ENCODE measurements at regions not wholly inside any gene's neighbourhood (a gene's known extent, or its start where the extent isn't known, plus 50 kb on each side); places are given as distances from the start of the nearest gene placed in this dataset.

DNA sequence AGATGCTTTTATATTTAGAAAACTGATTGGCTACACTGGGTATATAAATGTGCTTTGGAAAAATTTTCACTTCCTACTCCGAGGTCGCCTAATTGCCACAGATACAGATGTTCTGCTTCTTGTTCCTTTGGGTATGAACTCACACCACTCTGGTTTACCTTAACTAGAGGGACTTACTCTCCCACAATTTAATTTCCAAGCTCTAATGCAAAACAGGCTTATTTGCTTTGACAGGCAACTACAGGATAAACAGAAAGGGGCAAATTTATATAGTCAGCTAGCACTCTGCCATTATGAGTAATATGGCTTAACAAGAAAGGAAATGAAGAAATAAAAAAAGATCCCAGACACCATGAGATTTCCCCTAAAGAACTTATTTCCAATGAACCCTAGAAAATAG, 156.9 kb upstream of the ZFP64 start:
- TF ChIP-seq, protein P1, sequence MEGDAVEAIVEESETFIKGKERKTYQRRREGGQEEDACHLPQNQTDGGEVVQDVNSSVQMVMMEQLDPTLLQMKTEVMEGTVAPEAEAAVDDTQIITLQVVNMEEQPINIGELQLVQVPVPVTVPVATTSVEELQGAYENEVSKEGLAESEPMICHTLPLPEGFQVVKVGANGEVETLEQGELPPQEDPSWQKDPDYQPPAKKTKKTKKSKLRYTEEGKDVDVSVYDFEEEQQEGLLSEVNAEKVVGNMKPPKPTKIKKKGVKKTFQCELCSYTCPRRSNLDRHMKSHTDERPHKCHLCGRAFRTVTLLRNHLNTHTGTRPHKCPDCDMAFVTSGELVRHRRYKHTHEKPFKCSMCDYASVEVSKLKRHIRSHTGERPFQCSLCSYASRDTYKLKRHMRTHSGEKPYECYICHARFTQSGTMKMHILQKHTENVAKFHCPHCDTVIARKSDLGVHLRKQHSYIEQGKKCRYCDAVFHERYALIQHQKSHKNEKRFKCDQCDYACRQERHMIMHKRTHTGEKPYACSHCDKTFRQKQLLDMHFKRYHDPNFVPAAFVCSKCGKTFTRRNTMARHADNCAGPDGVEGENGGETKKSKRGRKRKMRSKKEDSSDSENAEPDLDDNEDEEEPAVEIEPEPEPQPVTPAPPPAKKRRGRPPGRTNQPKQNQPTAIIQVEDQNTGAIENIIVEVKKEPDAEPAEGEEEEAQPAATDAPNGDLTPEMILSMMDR (conservative IDR thresholded peaks at IDR 0.05): no peak
- no peak overlapping the region for H3K27ac ChIP-seq

DNA sequence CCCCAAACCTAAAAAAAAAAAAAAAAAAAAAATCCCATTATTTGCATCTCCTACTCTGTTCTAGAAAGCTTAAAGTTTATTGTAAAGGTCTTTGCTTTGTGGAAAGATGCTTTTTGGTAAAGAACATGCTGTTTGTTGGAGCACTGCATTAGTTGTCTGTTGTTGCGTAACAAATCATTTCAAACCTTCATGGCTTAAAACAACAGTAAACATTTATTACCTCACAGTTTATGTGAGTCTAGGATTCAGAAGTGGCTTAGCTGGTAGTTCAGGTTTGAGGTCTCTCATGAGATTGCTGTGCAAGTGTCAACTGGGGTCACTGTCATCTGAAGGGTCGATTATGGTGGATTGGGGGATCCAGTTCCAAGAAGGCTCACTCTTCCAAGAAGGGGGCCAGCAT, 155.2 kb upstream of the ZFP64 start:
- TF ChIP-seq, protein P1 (conservative IDR thresholded peaks at IDR 0.05): no peak

DNA sequence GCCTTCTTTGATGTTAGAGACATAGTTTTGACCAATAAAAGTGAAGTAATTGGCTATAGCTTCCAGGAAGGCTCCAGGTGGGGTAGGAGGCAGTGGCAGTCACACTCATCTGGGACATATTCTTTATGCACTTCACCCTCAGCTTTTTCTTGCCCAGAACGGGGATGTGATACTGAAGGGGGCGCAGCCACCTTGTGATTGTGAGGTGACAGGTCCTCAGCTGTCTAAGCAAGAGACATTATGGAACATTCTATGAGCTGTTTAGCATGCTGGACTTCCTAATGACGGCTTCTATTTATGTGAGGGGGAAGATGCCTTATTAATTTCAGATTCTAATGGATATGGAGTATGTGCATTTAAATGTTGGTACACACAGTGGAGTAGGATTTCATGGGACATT, 151.3 kb upstream of the ZFP64 start:
- H3K27ac ChIP-seq: no peak overlapping the region
- TF ChIP-seq, protein P1 (conservative IDR thresholded peaks at IDR 0.05): no peak

More for the DNA sequence above, 155.2 kb upstream of the ZFP64 start:
- no peak overlapping the region for H3K27ac ChIP-seq

DNA sequence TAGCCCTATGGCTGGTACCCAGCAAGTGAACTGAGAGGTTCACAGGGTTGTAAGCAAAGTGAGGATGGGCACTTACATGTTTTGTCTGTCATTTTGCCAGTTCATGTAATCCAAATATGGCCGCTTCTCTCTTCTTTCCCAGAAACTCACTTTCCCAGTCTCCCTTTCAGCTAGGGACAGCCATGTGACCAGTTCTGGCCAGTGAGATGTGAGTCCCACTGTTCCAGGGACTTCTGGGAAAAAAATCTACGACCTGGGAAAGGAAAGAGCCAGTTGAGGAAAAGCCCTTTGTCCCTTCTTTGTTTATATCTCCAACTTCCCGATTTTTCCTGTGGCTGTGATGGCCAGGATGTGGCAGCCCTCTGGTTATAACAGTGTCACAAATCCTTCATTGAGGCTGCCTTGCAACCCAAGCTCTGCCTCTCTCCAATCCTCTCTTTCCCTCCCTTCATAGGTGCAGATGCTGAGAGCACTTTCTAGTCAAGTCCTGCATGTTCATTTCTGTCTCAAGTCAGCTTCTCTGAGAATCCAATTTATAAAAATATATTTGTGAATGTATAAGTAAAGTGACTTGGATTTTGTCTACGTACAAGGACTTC, 148.6 kb upstream of the ZFP64 start:
- no peak overlapping the region for H3K27ac ChIP-seq
- TF ChIP-seq, protein P1 (conservative IDR thresholded peaks at IDR 0.05): no peak

DNA sequence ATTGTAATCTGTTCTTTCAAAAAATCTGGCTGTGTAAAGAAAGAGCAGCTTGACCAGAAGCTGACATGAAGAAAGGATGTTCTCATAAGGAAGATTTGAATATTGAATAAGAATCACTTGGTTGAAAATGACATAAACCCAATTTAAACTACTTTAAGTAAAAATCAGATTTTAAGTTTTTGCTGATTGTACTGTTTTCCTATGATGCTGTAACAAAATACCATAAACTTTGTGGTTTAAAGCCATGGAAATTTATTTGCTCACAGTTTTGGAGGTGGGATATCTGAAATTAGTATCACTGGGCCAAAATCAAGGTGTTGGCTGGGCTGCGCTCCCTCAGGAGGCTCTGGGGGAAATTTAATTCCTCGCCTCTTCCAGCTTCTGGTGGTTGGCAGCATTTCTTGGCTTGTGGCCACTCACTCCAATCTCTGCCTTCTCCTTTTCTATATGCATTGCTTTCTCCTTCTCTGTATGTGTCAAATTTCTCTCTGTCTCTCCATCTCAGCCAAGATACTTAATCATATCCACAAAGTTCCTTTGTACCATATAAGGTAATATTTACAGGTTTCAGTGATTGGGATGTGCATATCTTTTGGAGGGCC, 141.2 kb upstream of the ZFP64 start:
- H3K27ac ChIP-seq: no peak overlapping the region
- TF ChIP-seq, protein P1 (conservative IDR thresholded peaks at IDR 0.05): no peak

DNA sequence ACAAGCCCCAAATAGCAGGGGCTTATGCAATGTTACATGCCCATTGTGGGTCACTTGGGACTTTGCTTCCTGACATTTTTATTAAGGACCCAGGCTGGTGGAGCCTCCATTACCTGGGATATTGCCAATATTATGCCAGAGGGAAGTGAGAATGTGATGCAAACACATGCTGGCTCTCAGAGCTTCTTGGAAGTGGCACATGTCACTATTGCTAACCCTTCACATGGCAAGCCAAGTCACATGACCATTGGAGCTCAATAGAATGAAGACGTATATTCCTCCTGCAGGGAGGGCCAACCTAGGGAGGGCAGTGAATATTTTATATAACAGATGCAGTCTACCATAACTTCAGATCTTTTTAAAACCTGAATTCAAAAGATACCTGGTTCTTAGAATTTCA, 140.7 kb upstream of the ZFP64 start:
- TF ChIP-seq, protein P1 (conservative IDR thresholded peaks at IDR 0.05): no peak

DNA sequence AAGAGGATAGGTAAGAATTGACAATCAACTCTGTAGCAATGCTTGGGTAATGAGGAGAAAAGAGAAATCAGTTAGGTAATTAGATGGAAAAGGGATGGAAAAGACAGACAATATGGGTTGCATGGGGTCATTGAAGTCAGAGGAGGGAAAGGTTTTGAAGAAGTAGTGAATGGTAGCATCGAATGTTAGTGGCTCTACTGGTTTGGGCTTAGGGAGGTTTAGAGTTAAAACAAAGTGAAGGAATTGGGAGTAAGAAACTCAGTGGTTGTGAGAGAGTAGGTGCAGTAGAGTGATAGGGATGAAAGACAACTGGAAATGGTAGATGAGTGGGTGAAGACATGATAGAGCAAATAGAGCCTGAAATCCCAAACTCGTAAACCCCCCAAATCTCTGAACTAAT, 140.1 kb upstream of the ZFP64 start:
- TF ChIP-seq, protein P1 (conservative IDR thresholded peaks at IDR 0.05): no peak
- no peak overlapping the region for H3K27ac ChIP-seq

More for the DNA sequence above, 140.7 kb upstream of the ZFP64 start:
- no peak overlapping the region for H3K27ac ChIP-seq

Data from VCaP (cell line).